ENCODE measurements at regions not wholly inside any gene's neighbourhood (a gene's known extent, or its start where the extent isn't known, plus 50 kb on each side); places are given as distances from the start of the nearest gene placed in this dataset.

GRCh38 chr1:18010408-18010807, 97.2 kb upstream of the IGSF21 start:
- Mint-ChIP-seq H3K27me3 (ENCODE audit: unreplicated experiment) (no peaks in the 10 kb centered on the region), H3K9me3 (ENCODE audit: unreplicated experiment) (no peaks in the 10 kb centered on the region), H3K27ac (ENCODE audit: unreplicated experiment) (no peak overlapping the region), H3K36me3 (ENCODE audit: unreplicated experiment) (no peaks in the 10 kb centered on the region), H3K4me3 (ENCODE audit: unreplicated experiment) (no peak overlapping the region), H3K4me1 (ENCODE audit: unreplicated experiment) (no peaks in the 10 kb centered on the region)
- no peak for DNase-seq (ENCODE audit: extremely low spot score, unreplicated experiment)
- no peak for TF ChIP-seq CTCF (IDR thresholded peaks at IDR 0.05)

DNA sequence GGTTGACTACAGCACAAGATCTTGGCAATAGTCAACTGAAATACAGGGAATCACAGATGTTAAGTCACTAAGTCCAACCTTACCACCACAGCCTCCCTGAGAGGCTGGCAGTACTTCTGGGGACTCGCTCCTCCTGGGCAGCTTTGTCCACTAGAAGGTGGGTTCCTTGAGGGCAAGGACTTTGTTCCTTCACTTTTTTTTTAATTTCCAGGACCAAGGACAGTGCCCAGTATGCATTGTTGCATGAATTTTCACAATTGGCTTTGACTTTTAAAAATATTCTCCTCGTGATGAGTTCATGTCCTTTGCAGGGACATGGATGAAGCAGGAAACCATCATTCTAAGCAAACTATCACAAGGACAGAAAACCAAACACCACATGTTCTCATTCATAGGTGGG, 96.7 kb upstream of the IGSF21 start:
- DNase-seq (ENCODE audit: extremely low spot score, unreplicated experiment) = no peak
- no peak overlapping the region for H3K27ac Mint-ChIP-seq (ENCODE audit: unreplicated experiment)
- no peaks in the 10 kb centered on the region for H3K27me3 Mint-ChIP-seq (ENCODE audit: unreplicated experiment)
- no peak overlapping the region for H3K4me3 Mint-ChIP-seq (ENCODE audit: unreplicated experiment)
- no peak for TF ChIP-seq CTCF (IDR thresholded peaks at IDR 0.05)
- H3K4me1 Mint-ChIP-seq (ENCODE audit: unreplicated experiment) = no peaks in the 10 kb centered on the region
- no peaks in the 10 kb centered on the region for H3K36me3 Mint-ChIP-seq (ENCODE audit: unreplicated experiment)
- no peaks in the 10 kb centered on the region for H3K9me3 Mint-ChIP-seq (ENCODE audit: unreplicated experiment)

GRCh38 chr1:18011703-18012102, 95.9 kb upstream of the IGSF21 start:
- no peaks in the 10 kb centered on the region for H3K9me3 Mint-ChIP-seq (ENCODE audit: unreplicated experiment)
- H3K27me3 Mint-ChIP-seq (ENCODE audit: unreplicated experiment) = no peaks in the 10 kb centered on the region
- no peaks in the 10 kb centered on the region for H3K4me1 Mint-ChIP-seq (ENCODE audit: unreplicated experiment)
- H3K27ac Mint-ChIP-seq (ENCODE audit: unreplicated experiment) = no peak overlapping the region
- DNase-seq (ENCODE audit: extremely low spot score, unreplicated experiment) = no peak
- H3K4me3 Mint-ChIP-seq (ENCODE audit: unreplicated experiment) = no peak overlapping the region
- H3K36me3 Mint-ChIP-seq (ENCODE audit: unreplicated experiment) = no peaks in the 10 kb centered on the region
- no peak for TF ChIP-seq CTCF (IDR thresholded peaks at IDR 0.05)

DNA sequence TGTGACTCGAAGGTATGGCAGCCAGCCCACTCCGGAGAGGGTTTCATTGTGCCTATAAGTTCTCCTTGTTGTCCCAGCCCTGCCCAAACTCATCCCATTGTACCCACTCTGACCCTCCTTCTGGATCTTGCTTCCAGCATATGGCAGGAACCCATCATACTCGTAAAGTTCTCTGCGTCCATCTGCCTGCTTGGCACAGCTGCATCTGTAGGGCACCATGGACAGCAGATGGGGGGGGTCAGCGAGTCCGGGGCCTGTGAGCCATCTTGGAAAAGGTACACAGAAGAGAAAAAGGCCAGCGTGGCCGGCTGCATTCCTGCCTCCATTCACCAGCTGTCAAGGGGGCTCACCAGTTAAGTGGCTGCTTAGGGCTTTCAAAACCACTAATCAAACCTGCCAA, 94.9 kb upstream of the IGSF21 start:
- no peaks in the 10 kb centered on the region for H3K9me3 Mint-ChIP-seq (ENCODE audit: unreplicated experiment)
- no peak for TF ChIP-seq CTCF (IDR thresholded peaks at IDR 0.05)
- H3K4me1 Mint-ChIP-seq (ENCODE audit: unreplicated experiment) = no peaks in the 10 kb centered on the region
- H3K27me3 Mint-ChIP-seq (ENCODE audit: unreplicated experiment) = no peaks in the 10 kb centered on the region
- H3K36me3 Mint-ChIP-seq (ENCODE audit: unreplicated experiment) = no peaks in the 10 kb centered on the region
- DNase-seq (ENCODE audit: extremely low spot score, unreplicated experiment) = no peak
- no peak overlapping the region for H3K4me3 Mint-ChIP-seq (ENCODE audit: unreplicated experiment)
- H3K27ac Mint-ChIP-seq (ENCODE audit: unreplicated experiment) = no peak overlapping the region

- no peak for TF ChIP-seq CTCF (IDR thresholded peaks at IDR 0.05)
- Mint-ChIP-seq H3K4me1 (ENCODE audit: unreplicated experiment) (no peaks in the 10 kb centered on the region), H3K36me3 (ENCODE audit: unreplicated experiment) (no peaks in the 10 kb centered on the region), H3K9me3 (ENCODE audit: unreplicated experiment) (no peaks in the 10 kb centered on the region), H3K27ac (ENCODE audit: unreplicated experiment) (no peak overlapping the region), H3K4me3 (ENCODE audit: unreplicated experiment) (no peak overlapping the region), H3K27me3 (ENCODE audit: unreplicated experiment) (no peaks in the 10 kb centered on the region)
- no peak for DNase-seq (ENCODE audit: extremely low spot score, unreplicated experiment)
These were observed 94.4 kb upstream of the IGSF21 start for GRCh38 chr1:18013216-18013615.
